ENCODE measurements at regions not wholly inside any gene's neighbourhood (a gene's known extent, or its start where the extent isn't known, plus 50 kb on each side); places are given as distances from the start of the nearest gene placed in this dataset.

- TF ChIP-seq SIN3A (IDR thresholded peaks at IDR 0.05; ENCODE audit: borderline replicate concordance, insufficient read depth, low read length) (no peak), REST (IDR thresholded peaks at IDR 0.05; ENCODE audit: insufficient read depth in 1 of 2, low read depth in 2 of 2, low read length in 2 of 2) (no peak), POLR2AphosphoS5 (IDR thresholded peaks at IDR 0.05; ENCODE audit: low read depth, low read length) (no peak), TAF1 (IDR thresholded peaks at IDR 0.05; ENCODE audit: borderline replicate concordance, insufficient read depth, low read length) (no peak), FOXP2 (optimal IDR thresholded peaks at IDR 0.05; ENCODE audit: borderline replicate concordance, extremely low read depth, extremely low read length, insufficient read depth) (no peak)
Measured at GRCh38 chr7:33724201-33724600, 181.1 kb upstream of the BMPER start.

GRCh38 chr7:33725111-33726025 is 180.0 kb upstream of the BMPER start:
- TF ChIP-seq TAF1 (IDR thresholded peaks at IDR 0.05; ENCODE audit: borderline replicate concordance, insufficient read depth, low read length) (no peak), FOXP2 (optimal IDR thresholded peaks at IDR 0.05; ENCODE audit: borderline replicate concordance, extremely low read depth, extremely low read length, insufficient read depth) (no peak), REST (IDR thresholded peaks at IDR 0.05; ENCODE audit: insufficient read depth in 1 of 2, low read depth in 2 of 2, low read length in 2 of 2) (no peak), POLR2AphosphoS5 (IDR thresholded peaks at IDR 0.05; ENCODE audit: low read depth, low read length) (no peak), SIN3A (IDR thresholded peaks at IDR 0.05; ENCODE audit: borderline replicate concordance, insufficient read depth, low read length) (no peak)

- no peak for TF ChIP-seq REST (IDR thresholded peaks at IDR 0.05; ENCODE audit: insufficient read depth in 1 of 2, low read depth in 2 of 2, low read length in 2 of 2)
- no peak for TF ChIP-seq POLR2AphosphoS5 (IDR thresholded peaks at IDR 0.05; ENCODE audit: low read depth, low read length)
- TF ChIP-seq TAF1 (IDR thresholded peaks at IDR 0.05; ENCODE audit: borderline replicate concordance, insufficient read depth, low read length): no peak
- no peak for TF ChIP-seq SIN3A (IDR thresholded peaks at IDR 0.05; ENCODE audit: borderline replicate concordance, insufficient read depth, low read length)
- TF ChIP-seq FOXP2 (optimal IDR thresholded peaks at IDR 0.05; ENCODE audit: borderline replicate concordance, extremely low read depth, extremely low read length, insufficient read depth): no peak
Measured at GRCh38 chr7:33726582-33726981, 178.8 kb upstream of the BMPER start.

GRCh38 chr7:33727315-33727714 is 178.0 kb upstream of the BMPER start:
- TF ChIP-seq REST (IDR thresholded peaks at IDR 0.05; ENCODE audit: insufficient read depth in 1 of 2, low read depth in 2 of 2, low read length in 2 of 2): no peak
- no peak for TF ChIP-seq SIN3A (IDR thresholded peaks at IDR 0.05; ENCODE audit: borderline replicate concordance, insufficient read depth, low read length)
- no peak for TF ChIP-seq FOXP2 (optimal IDR thresholded peaks at IDR 0.05; ENCODE audit: borderline replicate concordance, extremely low read depth, extremely low read length, insufficient read depth)
- no peak for TF ChIP-seq POLR2AphosphoS5 (IDR thresholded peaks at IDR 0.05; ENCODE audit: low read depth, low read length)
- TF ChIP-seq TAF1 (IDR thresholded peaks at IDR 0.05; ENCODE audit: borderline replicate concordance, insufficient read depth, low read length): no peak

Data from PFSK-1 (cell line).